HG03159 (cell line): ENCODE measurements at regions not wholly inside any gene's neighbourhood (a gene's known extent, or its start where the extent isn't known, plus 50 kb on each side); places are given as distances from the start of the nearest gene placed in this dataset.

ENCODE experiments used
- ATAC-seq: cut with Tn5 transposase; IDR thresholded peaks from one replicate; pipeline ENCODE4 v1.9.1; 2021; ENCODE audit warnings: mild to moderate bottlenecking, moderate library complexity; ENCODE audit not compliant: unreplicated experiment

DNA sequence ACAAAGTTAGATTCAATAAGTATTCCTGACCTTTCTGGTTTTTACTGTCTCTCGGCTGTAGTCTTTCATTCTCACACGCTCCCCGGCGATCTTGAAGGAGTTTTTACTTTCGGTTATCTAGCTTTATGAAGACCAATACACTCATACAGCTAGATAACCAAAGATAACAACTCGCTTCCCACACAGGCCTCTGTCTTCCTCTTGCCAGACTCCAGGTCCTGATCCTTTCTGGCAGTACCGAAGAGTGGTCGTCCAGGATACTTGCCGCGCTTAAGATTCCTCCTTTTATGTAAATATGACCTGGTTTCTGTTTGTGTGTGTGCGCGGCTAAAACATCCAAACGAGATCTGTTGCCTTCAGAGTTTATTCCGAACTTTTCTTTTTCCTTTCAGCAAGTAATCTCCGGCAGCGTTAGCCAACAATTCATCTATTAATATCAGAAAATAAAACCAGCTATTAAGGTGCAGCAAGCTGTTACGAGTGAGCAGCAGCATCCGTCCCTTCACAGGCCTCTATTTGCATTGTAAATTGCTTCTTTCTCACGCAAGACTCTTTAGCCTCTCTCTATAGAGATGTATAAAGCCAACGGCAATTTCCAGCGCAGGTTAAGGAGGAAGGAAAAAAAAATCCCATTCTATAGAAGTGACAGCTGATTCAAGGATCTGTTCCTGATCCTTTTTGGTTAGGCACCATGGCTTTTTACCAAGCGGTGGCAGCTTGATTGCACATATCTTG lies 216.1 kb downstream of the MEF2C start:
- ATAC-seq, result peak; percentile 71

DNA sequence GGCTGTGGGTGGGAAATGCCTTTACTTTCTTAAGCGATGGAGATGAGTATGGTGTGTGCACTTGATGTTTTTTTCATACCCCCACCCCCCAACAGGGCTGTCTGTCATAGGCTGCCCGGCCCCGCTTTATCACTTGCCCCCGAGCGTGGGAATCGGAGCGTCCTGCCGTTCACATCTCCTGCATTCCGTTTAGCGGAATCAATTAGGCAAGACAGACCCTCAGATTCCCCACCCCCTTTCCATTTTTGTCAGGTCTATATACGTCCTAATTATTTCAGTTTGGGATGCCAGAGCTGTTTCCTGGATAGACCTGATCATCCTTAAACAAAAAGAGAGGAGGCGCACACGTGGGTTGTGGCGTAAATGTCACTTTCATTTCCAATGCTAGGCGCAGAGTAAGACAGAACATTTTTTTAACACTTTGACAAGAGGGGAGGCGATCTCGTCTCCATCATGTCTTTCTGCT lies 217.2 kb downstream of the MEF2C start:
- no peak for ATAC-seq

- no peak for ATAC-seq
Observed at GRCh38 chr5:88664645-88665044, 218.3 kb downstream of the MEF2C start.

DNA sequence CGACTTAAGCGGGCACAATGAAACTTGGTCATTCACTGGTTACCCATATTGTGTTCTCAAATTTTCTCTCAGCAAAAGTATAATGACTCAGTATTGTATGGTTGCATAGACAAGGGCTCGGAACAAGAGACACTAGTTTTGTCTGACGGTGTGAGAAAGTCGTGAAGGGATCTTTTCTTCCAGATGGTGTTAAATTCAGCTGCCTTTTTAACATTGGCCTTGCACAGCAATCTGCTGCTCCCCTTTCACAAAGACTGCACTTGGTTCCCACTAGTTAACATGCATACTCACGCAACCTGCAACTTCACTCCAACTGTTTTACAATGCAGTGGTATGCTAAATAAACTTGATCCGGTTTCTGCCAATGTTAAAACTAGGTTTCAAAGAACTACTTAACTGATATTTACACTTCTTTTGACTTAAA lies 219.2 kb downstream of the MEF2C start:
- no peak for ATAC-seq

DNA sequence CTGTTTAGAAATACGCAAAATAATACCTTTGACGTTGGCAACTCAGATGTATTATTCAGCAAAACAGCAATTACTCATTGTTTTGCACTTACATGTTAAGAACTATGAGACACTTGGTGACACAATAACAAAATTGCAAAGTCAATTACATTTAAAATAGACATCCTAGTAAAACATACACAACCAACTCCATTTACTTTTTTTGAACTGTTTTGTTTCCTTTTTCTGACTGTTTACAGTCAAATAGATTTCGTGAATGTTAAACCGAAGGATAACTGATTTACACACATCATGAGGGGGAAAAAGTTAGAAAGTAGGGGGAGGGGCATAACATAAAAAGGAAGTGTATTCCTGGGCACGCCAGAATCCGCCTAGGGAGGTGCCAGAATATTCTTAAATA lies 220.1 kb downstream of the MEF2C start:
- ATAC-seq, result no peak

DNA sequence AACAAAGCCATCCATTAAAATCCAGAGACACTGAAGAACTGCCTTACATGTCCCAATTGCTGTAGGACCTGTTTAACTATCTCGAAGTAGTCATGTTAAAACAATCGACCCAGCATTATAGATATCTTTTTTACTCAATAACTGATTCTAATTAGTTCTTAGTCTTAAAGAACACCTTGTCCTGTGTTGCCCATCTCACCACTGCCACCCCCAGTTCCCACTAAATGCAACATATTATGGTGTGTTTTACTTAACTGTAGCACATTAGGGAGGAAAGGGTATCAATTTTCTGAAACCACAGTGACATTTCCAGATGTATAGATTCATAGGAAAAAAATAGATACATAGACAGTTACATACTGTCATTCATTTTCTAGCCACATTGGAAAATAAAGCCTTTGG lies 221.2 kb downstream of the MEF2C start:
- no peak for ATAC-seq

DNA sequence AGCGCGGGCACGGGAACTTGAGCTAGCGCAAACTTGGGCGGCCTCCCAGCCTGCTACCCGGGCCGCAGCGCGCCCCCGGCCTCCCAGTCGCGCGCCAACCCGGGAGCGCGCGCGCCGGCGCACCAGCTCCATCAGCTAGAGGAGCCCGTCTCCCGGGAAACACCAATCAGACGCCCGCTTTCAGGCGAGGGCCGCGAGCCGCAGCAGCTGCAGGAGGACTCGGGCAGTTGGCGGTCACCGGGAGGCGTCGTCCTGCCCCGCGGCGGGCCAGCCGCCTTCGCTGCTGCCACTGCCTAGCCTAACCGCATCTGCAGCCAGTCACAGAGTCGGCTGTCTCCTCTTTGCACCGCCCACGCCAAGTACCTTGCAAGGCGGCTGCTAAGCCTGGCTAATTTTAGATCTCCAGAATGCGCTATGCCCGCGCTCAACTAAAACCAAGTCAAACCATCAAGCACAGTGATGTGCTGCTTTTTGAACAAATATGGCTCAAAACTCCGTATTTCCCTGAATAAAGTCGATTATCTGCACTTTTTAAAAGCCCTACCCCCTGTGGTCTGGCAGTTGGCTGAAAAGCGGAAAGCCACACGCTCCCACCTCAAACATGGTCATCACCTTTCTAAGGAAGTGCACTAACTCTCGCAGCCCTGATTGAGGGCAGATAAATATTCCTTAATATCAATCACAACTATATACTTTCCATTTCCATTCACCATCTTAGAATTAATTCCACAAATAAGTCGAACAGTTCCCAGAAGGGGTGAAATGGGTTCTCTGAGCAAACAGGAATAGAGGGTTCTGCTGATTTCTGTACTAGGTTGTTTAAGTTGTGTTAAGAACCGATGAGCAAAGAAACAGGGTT lies 221.8 kb downstream of the MEF2C start:
- ATAC-seq, result peak; percentile 68

- ATAC-seq, result peak; percentile 22
Observed at GRCh38 chr5:88660264-88660946, 222.6 kb downstream of the MEF2C start.

- peak; percentile 59 for ATAC-seq
Observed at GRCh38 chr5:88659529-88660263, 223.3 kb downstream of the MEF2C start.

DNA sequence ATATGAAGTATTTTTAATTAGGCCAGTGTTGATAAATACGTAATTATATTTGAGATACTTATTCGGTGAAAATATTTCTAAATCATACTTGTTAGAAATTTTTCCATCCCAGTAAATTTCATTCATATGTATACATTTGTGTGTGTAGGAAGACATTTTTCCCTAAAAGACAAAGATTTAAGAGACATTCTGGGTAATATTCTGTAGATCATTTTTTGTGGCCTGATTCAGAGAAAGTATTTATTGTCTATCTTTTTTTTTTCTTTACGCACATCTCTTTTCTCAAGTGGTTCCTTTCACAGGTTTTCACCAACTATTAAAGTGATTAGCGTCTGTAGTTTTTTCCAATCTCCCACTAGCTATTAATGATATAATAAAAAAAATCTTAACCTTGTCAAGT lies 224.1 kb downstream of the MEF2C start:
- ATAC-seq, result no peak

DNA sequence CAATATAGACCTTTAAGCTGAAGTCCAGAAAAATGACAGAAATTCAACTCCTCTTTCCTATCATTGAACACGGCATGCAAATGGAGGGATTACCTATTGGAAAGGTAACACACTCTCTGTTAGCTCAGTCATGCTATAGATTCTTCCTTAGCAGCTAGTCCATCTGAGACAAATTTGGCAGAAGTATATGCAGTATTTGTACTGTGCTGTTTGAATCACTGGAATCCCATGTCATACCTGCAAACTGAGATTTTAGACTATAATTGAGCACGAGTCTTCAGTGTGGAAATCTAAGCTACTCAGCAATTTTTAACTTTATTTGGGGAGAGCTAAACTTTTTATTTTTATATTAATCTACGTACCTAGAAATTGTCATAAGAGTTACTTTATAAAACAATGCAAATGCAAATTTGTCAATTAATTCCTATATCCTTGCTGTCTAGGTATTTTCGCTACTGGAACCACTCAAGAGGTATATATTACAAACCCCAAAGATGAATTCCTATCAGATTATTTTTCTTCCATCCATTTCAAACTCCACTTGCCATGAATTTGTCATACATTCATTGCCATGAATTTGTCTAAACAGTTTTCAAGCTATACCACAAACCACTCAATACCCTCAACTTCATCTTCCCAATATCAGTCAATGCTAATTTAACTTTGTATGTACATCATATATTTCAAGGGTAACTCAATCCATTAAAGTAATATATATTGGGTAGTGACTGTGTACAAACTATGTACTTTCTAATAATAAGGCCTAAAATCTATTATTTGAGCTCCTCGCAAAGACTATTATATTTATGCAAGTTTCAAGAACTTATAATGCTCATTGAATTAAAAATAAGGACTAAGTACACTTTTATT lies 224.8 kb downstream of the MEF2C start:
- ATAC-seq, result no peak

- no peak for ATAC-seq
Observed at GRCh38 chr5:88657136-88657535, 225.8 kb downstream of the MEF2C start.

DNA sequence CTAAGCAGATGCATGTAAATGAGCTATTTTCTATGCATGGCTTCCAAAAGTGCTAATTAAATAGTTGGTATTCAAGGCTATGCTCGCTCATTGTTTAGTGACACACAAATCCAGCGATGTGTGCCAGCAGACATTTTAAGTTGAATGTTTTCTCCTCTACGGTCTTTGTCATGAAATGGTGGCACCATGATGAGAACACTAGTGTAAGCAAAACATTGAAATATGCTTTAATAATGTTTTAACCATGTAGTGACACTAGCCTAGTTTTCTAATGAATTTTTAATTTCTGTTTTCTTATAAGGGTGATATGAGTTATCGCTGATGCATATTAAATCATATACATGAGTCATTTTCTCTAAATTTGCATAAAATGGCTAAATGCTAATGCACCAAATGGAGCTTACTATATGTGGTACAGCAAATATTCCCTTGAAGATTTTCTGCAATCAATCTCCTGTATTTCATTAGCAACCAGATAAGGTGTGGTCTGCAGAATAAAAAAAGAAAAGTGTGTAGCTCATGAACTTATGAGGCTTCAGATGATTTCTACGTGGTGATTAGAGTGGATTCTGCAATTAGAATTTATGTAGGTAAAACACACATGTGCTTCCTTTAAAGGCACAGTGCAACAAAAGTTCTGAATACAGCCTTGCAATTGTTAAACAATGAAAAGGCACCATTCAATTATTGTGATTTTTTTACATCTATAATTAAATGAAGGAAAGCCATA lies 226.6 kb downstream of the MEF2C start:
- no peak for ATAC-seq

DNA sequence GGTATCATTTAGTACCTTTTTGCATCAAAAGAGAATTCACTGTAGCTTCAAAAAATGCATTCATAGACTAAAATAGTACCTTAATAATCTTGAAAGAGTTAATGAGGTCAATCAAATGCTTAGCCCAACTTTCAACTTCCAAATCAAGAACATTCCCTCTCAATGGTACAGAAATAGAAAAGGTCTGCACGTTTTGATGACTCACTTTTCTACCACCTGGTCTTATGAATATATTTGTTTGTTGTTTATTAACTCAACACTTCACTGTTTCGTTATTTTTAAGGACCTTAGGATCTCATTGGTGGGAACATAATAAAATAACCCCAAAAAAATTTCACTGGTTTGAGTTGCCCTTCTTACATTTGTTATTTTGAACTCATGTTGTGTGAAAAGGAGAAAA lies 229.5 kb downstream of the MEF2C start:
- no peak for ATAC-seq

DNA sequence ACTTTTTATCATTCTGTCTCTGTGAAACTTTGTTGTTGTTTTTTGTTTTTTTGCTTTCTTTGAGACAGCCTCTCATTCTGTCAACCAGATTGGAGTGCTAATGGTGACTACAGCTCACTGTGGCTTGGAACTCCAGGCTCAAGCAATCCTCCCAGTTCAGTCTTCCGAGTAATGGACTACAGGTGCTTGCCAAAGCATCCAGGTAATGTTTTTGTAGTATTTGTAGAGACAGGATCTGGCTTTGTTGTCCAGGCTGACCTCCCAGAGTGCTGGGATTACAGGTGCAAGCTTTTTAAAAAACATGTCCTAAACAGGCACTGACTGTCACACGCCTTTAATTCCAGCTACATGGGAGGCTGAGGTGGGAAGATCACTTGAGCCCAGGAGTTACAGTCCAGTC lies 235.1 kb downstream of the MEF2C start:
- no peak for ATAC-seq

DNA sequence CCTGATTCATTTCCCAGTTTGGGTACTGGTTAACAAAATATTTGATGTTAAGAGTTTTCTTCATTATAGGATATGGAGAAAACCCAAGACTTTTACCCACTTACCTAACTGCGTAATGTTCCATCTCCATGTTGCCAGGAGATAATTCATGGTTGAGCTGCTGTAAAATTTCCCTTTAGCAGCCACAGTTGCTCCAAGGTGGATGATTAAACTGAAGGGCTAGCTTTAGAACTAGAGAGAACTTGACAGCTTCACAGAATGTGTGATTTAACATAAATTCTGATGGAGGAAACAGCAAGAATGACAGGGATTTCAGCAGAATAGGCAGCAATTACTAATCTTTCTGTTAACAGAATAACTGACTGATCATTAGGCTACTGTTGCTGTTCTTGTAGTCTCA lies 236.1 kb downstream of the MEF2C start:
- no peak for ATAC-seq

- no peak for ATAC-seq
Observed at GRCh38 chr5:88644676-88645075, 238.3 kb downstream of the MEF2C start.

DNA sequence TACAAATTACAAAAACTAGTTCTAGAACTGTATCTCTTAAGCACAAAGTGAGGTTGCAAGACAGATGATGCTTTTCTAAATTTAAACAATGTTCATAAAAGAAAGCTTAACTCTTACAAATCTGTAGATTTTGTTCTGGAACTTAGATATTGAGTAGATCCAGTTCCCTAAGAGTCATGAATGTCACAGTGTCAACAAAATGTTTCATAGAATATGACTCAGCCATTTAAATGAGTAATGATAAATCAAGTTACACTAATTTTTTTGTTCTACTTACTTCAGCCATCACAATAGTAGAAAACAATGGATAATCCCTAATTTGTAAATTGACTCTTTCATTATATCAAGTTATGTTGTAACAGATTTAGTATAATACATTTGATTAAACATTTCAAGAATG lies 239.7 kb downstream of the MEF2C start:
- ATAC-seq, result no peak

DNA sequence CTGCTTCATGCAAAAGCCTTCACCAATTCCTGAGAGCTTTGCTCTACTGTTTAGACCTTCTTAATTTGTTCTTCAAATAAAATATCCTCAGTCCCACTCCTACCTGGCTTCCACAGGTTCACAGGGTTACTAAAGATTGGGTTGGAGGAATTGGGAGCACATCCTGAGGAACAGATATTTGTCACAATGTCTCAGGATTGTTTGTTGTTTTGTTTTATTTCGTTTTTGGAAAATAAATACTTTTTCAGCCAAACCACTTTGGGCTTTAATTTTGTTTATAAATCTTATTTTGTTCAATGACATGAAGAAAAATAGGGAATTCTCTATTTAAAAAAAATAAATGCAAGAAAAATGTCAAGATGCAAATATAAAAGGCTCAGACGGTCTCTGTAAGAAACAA lies 249.0 kb downstream of the MEF2C start:
- ATAC-seq, result no peak
